ENCODE measurements at regions not wholly inside any gene's neighbourhood (a gene's known extent, or its start where the extent isn't known, plus 50 kb on each side); places are given as distances from the start of the nearest gene placed in this dataset.

- ATAC-seq (no peak), DNase-seq (ENCODE audit: low spot score in 2 of 2) (no peak)
- Mint-ChIP-seq H3K27ac (no peak overlapping the region), H3K36me3 (no peaks in the 10 kb centered on the region), H3K9me3 (peaks cover 4 to 15% of the 10 kb centered on the region in 2 donors)
Observed at GRCh38 chr13:89568276-89568675, 1779.2 kb upstream of the MIR17HG start.

DNA sequence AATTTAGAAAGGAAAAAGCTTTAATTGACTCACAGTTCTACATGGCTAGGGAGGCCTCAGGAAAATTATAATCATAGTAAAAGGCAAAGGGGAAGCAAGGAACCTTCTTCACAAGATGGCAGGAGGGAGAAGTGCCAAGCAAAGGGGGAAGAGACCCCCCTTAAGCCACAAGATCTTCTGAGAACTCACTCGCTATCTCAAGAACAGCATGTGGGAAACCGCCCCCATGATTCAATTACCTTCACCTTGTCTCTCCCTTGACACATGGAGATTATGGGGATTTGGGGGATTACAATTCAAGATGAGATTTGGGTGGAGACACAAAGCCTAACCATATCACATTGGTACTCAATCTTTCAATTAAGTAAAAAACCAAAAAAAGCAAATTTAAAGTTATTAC lies 1778.7 kb upstream of the MIR17HG start:
- DNase-seq (ENCODE audit: low spot score in 2 of 2) (no peak), ATAC-seq (no peak)
- Mint-ChIP-seq H3K36me3 (no peaks in the 10 kb centered on the region), H3K9me3 (peaks cover 4 to 16% of the 10 kb centered on the region in 2 donors), H3K27ac (no peak overlapping the region)

GRCh38 chr13:89571676-89572075 lies 1775.8 kb upstream of the MIR17HG start:
- H3K36me3 Mint-ChIP-seq, result no peaks in the 10 kb centered on the region
- H3K27ac Mint-ChIP-seq, result no peak overlapping the region
- no peak for ATAC-seq
- no peak for DNase-seq (ENCODE audit: low spot score in 2 of 2)
- peaks cover 10 to 20% of the 10 kb centered on the region in 2 donors for H3K9me3 Mint-ChIP-seq

- DNase-seq (ENCODE audit: low spot score in 2 of 2), result no peak
- Mint-ChIP-seq H3K36me3 (no peaks in the 10 kb centered on the region), H3K27ac (no peak overlapping the region), H3K9me3 (peaks cover 12 to 22% of the 10 kb centered on the region in 2 donors)
- no peak for ATAC-seq
Observed at GRCh38 chr13:89574077-89574476, 1773.4 kb upstream of the MIR17HG start.

DNA sequence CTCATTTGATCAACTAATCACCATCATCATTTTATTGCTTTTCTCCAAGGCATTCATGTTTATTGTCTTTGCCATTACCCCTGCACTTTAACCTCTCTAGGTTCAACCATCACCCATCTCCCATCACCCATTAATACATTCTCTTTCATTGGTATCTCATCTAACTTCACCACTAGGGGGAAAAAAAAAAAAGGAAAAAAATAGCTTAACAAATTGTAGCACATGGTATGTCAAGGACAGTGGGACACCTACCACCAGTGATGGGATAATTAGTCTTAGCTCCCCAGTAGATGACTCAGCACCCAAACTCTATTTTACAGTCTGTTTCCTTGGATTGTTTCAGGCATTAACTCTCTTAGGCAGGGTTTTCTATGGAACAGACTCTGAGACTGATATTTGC lies 1770.2 kb upstream of the MIR17HG start:
- no peak overlapping the region for H3K27ac Mint-ChIP-seq
- ATAC-seq (no peak), DNase-seq (ENCODE audit: low spot score in 2 of 2) (no peak)
- H3K36me3 Mint-ChIP-seq, result no peaks in the 10 kb centered on the region
- H3K9me3 Mint-ChIP-seq, result peaks cover 12 to 18% of the 10 kb centered on the region in 2 donors

GRCh38 chr13:89584058-89584620 lies 1763.3 kb upstream of the MIR17HG start:
- Mint-ChIP-seq H3K36me3 (no peaks in the 10 kb centered on the region), H3K27ac (no peak overlapping the region), H3K9me3 (peaks cover 5 to 8% of the 10 kb centered on the region in 2 donors)
- ATAC-seq (no peak), DNase-seq (ENCODE audit: low spot score in 2 of 2) (no peak)

- no peak overlapping the region for H3K27ac Mint-ChIP-seq
- no peak for DNase-seq (ENCODE audit: low spot score in 2 of 2)
- ATAC-seq, result no peak
- H3K36me3 Mint-ChIP-seq, result no peaks in the 10 kb centered on the region
- H3K9me3 Mint-ChIP-seq, result peaks cover 4 to 23% of the 10 kb centered on the region in 2 donors
Observed at GRCh38 chr13:89602655-89603054, 1744.8 kb upstream of the MIR17HG start.

GRCh38 chr13:89603187-89603586 lies 1744.3 kb upstream of the MIR17HG start:
- H3K27ac Mint-ChIP-seq, result no peak overlapping the region
- no peaks in the 10 kb centered on the region for H3K36me3 Mint-ChIP-seq
- H3K9me3 Mint-ChIP-seq, result peaks cover 4 to 27% of the 10 kb centered on the region in 2 donors
- DNase-seq (ENCODE audit: low spot score in 2 of 2) (no peak), ATAC-seq (no peak)

DNA sequence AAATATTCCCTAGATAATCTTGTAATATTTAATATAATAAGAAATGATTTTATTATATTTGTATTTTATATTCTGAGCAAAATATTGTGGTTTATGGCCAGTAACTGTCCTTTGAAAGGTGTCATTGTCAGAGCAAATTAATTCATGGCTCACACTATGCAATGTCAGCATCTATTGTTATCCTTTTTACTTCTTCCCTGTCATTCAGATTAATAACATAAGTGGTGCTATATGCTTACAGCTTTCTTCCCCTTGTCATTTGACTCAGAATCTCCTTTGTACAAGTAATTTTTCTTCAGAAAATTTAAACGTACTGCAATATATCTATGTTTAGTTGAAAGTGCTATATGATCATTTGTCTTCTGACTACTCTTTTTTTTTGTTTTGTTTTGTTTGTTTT lies 1738.2 kb upstream of the MIR17HG start:
- peaks cover 9 to 18% of the 10 kb centered on the region in 2 donors for H3K9me3 Mint-ChIP-seq
- H3K36me3 Mint-ChIP-seq, result no peaks in the 10 kb centered on the region
- H3K27ac Mint-ChIP-seq, result no peak overlapping the region

DNA sequence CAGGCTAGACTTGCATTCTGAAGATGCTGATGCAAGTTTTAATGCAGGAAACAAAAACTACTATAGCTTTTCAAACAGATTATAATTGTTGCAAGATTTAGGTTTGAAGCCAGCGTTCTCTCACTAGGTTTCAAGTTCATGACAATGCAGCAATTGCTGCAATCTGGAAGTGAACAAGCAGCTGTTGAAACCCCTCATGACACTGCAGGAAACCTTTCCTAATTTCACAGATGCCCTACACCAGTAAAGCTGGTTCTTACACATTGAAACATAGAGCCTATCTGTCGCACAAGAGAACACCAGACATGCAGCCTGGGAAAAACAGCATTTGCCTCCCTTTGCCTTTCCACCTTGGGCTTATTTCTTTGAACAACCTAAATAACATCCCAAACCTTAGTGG lies 1737.2 kb upstream of the MIR17HG start:
- ATAC-seq, result no peak

More for the DNA sequence above, 1738.2 kb upstream of the MIR17HG start:
- ATAC-seq (no peak), DNase-seq (ENCODE audit: low spot score in 2 of 2) (no peak)

DNA sequence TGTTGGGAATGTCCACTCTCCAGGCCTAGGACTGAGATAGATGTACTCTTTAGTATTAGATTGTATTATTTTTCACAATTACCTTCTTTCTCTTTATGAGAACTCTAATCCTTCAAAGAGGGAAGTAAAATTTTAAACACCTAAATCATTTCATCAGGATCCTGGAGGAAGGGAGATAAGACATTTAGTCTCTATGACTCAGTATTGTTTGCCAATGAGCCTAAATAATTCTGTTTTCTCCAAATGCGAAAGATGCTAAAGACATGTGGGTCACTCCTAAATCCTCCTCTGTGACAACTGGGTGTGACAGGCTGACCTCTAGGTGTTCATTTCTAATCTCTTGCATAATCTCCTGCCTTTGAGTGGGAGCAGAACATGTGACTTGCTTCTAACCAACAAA lies 1736.6 kb upstream of the MIR17HG start:
- ATAC-seq (no peak), DNase-seq (ENCODE audit: low spot score in 2 of 2) (no peak)
- H3K9me3 Mint-ChIP-seq, result peaks cover 5 to 11% of the 10 kb centered on the region in 2 donors
- H3K36me3 Mint-ChIP-seq, result no peaks in the 10 kb centered on the region
- H3K27ac Mint-ChIP-seq, result no peak overlapping the region

More for the DNA sequence above, 1737.2 kb upstream of the MIR17HG start:
- Mint-ChIP-seq H3K27ac (no peak overlapping the region), H3K36me3 (no peaks in the 10 kb centered on the region), H3K9me3 (peaks cover 5 to 13% of the 10 kb centered on the region in 2 donors)
- no peak for DNase-seq (ENCODE audit: low spot score in 2 of 2)

GRCh38 chr13:89627996-89628395 lies 1719.5 kb upstream of the MIR17HG start:
- Mint-ChIP-seq H3K36me3 (no peaks in the 10 kb centered on the region), H3K27ac (no peak overlapping the region), H3K9me3 (peaks cover 6 to 17% of the 10 kb centered on the region in 2 donors)
- DNase-seq (ENCODE audit: low spot score in 2 of 2) (no peak), ATAC-seq (no peak)

- Mint-ChIP-seq H3K27ac (no peak overlapping the region), H3K9me3 (peaks cover 7 to 18% of the 10 kb centered on the region in 2 donors), H3K36me3 (no peaks in the 10 kb centered on the region)
- ATAC-seq, result no peak
- DNase-seq (ENCODE audit: low spot score in 2 of 2), result no peak
Observed at GRCh38 chr13:89628567-89628966, 1718.9 kb upstream of the MIR17HG start.

GRCh38 chr13:89650226-89650625 lies 1697.3 kb upstream of the MIR17HG start:
- H3K36me3 Mint-ChIP-seq, result no peaks in the 10 kb centered on the region
- no peak overlapping the region for H3K27ac Mint-ChIP-seq
- ATAC-seq, result no peak
- DNase-seq (ENCODE audit: low spot score in 2 of 2), result no peak
- H3K9me3 Mint-ChIP-seq, result peaks cover 17 to 23% of the 10 kb centered on the region in 2 donors

DNA sequence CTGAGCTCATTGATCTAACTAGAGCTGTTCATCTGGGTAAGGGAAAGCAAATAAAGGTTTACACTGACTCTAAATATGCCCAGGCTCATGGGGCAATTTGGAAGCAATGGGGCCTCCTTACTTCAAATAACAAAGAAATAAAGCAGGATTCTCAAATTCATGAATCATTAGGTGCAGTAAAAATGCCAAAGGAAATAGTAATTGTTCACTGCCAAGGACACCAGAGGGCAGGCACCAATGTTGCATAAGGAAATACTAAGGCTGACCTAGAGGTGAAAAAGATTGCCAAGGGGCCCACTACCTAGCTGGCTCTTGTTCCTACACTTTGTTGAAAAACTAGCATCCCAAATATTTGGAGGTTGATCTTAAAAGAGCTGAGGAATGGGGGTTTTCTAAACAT lies 1686.7 kb upstream of the MIR17HG start:
- H3K36me3 Mint-ChIP-seq, result peaks cover 0 to 15% of the 10 kb centered on the region in 2 donors
- no peak overlapping the region for H3K27ac Mint-ChIP-seq
- H3K9me3 Mint-ChIP-seq, result peaks cover 16 to 27% of the 10 kb centered on the region in 2 donors
- no peak for DNase-seq (ENCODE audit: low spot score in 2 of 2)
- ATAC-seq, result no peak

DNA sequence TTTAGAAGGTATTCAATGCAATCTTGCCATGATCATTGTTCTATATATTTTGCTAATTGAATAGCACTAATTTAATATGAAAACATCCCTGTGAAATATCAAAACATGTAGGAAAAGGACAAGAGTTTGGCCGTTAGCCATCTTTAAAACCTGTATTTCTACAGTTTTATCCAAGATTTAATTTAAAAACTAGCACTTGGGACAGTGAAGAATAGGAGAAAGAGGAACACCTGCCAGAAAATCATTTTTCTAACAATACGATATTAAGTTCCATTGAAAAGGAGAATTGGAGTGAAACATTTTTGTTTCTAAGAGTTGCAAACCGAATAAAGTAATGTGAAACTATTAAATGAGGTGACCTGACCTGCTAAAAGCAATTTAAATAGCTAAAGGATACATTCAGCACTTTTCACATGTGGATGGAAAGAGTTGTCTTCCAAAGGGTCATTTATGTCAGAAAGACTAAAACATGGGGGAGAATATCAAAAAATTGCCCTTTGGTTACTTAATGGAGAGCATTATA lies 1673.6 kb upstream of the MIR17HG start:
- Mint-ChIP-seq H3K27ac (no peak overlapping the region), H3K36me3 (no peaks in the 10 kb centered on the region), H3K9me3 (peaks cover 12 to 14% of the 10 kb centered on the region in 2 donors)
- no peak for ATAC-seq
- no peak for DNase-seq (ENCODE audit: low spot score in 2 of 2)

- Mint-ChIP-seq H3K27ac (no peak overlapping the region), H3K9me3 (peaks cover 3 to 8% of the 10 kb centered on the region in 2 donors), H3K36me3 (no peaks in the 10 kb centered on the region)
- DNase-seq (ENCODE audit: low spot score in 2 of 2) (no peak), ATAC-seq (no peak)
Observed at GRCh38 chr13:89678466-89679121, 1668.9 kb upstream of the MIR17HG start.

DNA sequence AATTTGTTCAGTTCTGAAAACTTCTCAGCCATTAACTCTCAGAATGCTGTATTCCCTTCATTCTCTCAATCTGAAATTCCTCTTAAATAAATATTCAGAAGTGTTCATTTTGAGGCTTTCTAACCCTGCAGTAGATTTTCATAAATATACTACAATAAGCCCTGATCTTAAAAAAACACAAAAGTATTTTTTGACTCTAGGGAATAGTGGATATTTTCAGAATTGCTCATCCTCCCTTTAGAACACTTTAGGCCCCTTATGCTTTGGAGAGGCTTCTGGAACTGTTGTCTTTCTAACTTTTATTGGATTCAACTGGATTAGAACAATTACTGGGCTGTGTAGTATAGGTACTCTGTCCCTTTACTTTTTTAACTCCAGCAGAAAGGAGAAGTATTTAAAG lies 1662.6 kb upstream of the MIR17HG start:
- DNase-seq (ENCODE audit: low spot score in 2 of 2) (no peak), ATAC-seq (no peak)
- no peak overlapping the region for H3K27ac Mint-ChIP-seq
- H3K36me3 Mint-ChIP-seq, result no peaks in the 10 kb centered on the region
- peaks cover 5 to 11% of the 10 kb centered on the region in 2 donors for H3K9me3 Mint-ChIP-seq
